A673 (cell line): ENCODE measurements at regions not wholly inside any gene's neighbourhood (a gene's known extent, or its start where the extent isn't known, plus 50 kb on each side); places are given as distances from the start of the nearest gene placed in this dataset.

Experiments used
- BruUV-seq: library from RNA; stranded (reverse); fragments of 400-500 nt; replicated peaks from 2 replicates; lab custom pipeline; 2021; lab: Mats Ljungman, UMichigan
- CTCF ChIA-PET: fragments of 300-600 bp; sonication (Branson Sonifier 250); formaldehyde crosslinking; loops from one replicate; lab custom pipeline; 2022; ENCODE audit warnings: antibody characterized with exemption; lab: Charles Lee
- POLR2A ChIA-PET: fragments of 300-600 bp; sonication (Branson Sonifier 250); formaldehyde crosslinking; loops from one replicate; lab custom pipeline; 2022; ENCODE audit warnings: antibody characterized with exemption; ENCODE audit not compliant: low non-redundant PET; lab: Charles Lee
- DNase-seq: peaks from one replicate; pipeline ENCODE4 v3.0.0-alpha.2; 2015; ENCODE audit warnings: low spot score
- H3K27ac ChIP-seq: fragments of 200-600 bp; sonication (generic); 2 replicates; pipeline ENCODE4 v1.5.1; 2016; ENCODE audit warnings: mixed run types, low read depth, mild to moderate bottlenecking, mixed read lengths, antibody characterized with exemption, low read length; ENCODE audit not compliant: poor library complexity, severe bottlenecking
- H3K27me3 ChIP-seq: fragments of 200-600 bp; sonication (generic); replicated peaks from 2 replicates; pipeline ENCODE4 v1.6.1; 2017; ENCODE audit warnings: mixed run types, low read depth, mild to moderate bottlenecking, mixed read lengths, antibody characterized with exemption, low read length; ENCODE audit not compliant: insufficient read depth, poor library complexity
- H3K36me3 ChIP-seq: fragments of 200-600 bp; sonication (generic); 2 replicates; pipeline ENCODE4 v1.6.1; 2016; ENCODE audit warnings: mixed run types, mild to moderate bottlenecking, mixed read lengths, antibody characterized with exemption, low read length; ENCODE audit not compliant: insufficient read depth, poor library complexity, severe bottlenecking
- H3K4me1 ChIP-seq: fragments of 200-600 bp; sonication (generic); 2 replicates; pipeline ENCODE4 v1.6.1; 2017; ENCODE audit warnings: mixed run types, mild to moderate bottlenecking, mixed read lengths, antibody characterized with exemption, low read length; ENCODE audit not compliant: insufficient read depth, poor library complexity, severe bottlenecking
- H3K4me3 ChIP-seq: fragments of 200-600 bp; sonication (generic); 2 replicates; pipeline ENCODE4 v1.5.1; 2016; ENCODE audit warnings: low read depth, mixed run types, mild to moderate bottlenecking, mixed read lengths, low read length; ENCODE audit not compliant: poor library complexity, severe bottlenecking
- H3K9me3 ChIP-seq: fragments of 200-600 bp; sonication (generic); 2 replicates; pipeline ENCODE4 v1.6.1; 2016; ENCODE audit warnings: mixed run types, low read depth, mild to moderate bottlenecking, mixed read lengths, antibody characterized with exemption, low read length; ENCODE audit not compliant: poor library complexity, severe bottlenecking
- EZH2 ChIP-seq: fragments of 200-600 bp; sonication (generic); IDR thresholded peaks from 2 replicates; pipeline ENCODE4 v1.6.1; 2017; ENCODE audit warnings: borderline replicate concordance, low read depth, mild to moderate bottlenecking, mixed read lengths, antibody characterized with exemption, low read length; ENCODE audit not compliant: poor library complexity, severe bottlenecking
- intact Hi-C: fragments of 100-400 bp; cut with micrococcal nuclease; formaldehyde crosslinking; loops from one replicate; pipeline ENCODE4 v1.10.0; 2022; ENCODE audit not compliant: unreplicated experiment
- TF ChIP-seq, protein P1 (sequence below): fragments of 300-800, 200-600 bp; sonication (generic); conservative IDR thresholded peaks from 2 replicates; pipeline ENCODE4 v1.5.1; 2017; ENCODE audit warnings: low read depth, mild to moderate bottlenecking, antibody characterized with exemption, low read length, moderate library complexity, mixed read lengths

DNA sequence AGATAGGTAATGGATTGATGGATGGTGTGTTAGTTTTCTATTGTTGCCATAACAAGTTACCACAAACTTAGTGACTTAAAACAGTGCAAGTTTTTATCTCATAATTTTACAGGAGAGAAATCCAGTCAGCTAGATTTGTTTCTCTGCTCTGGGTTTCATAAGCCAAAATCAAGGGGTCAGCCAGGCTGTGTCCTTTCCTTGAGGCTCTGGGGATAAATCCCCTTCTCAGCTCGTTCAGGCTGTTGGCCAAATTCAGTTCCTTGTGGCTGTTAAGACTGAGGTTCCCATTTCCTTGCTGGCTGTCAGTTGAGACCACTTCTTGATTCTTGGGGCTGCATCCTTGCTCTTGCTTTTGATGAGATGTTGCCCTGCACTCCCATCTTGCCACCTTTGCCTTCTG, 204.9 kb upstream of the CDH13 start:
- Histone ChIP-seq H3K9me3 (no peaks in the 10 kb centered on the region), H3K36me3 (no peaks in the 10 kb centered on the region), H3K4me1 (no peaks in the 10 kb centered on the region), H3K4me3 (no peak overlapping the region), H3K27me3 (peaks cover 50% of the 10 kb centered on the region), H3K27ac (no peak overlapping the region)
- CTCF ChIA-PET = no interaction called here
- DNase-seq = no peak
- no TSS peak for BruUV-seq
- TF ChIP-seq, protein P1, sequence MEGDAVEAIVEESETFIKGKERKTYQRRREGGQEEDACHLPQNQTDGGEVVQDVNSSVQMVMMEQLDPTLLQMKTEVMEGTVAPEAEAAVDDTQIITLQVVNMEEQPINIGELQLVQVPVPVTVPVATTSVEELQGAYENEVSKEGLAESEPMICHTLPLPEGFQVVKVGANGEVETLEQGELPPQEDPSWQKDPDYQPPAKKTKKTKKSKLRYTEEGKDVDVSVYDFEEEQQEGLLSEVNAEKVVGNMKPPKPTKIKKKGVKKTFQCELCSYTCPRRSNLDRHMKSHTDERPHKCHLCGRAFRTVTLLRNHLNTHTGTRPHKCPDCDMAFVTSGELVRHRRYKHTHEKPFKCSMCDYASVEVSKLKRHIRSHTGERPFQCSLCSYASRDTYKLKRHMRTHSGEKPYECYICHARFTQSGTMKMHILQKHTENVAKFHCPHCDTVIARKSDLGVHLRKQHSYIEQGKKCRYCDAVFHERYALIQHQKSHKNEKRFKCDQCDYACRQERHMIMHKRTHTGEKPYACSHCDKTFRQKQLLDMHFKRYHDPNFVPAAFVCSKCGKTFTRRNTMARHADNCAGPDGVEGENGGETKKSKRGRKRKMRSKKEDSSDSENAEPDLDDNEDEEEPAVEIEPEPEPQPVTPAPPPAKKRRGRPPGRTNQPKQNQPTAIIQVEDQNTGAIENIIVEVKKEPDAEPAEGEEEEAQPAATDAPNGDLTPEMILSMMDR = no peak
- TF ChIP-seq EZH2 = no peak
- intact Hi-C loops = no loop called here
- POLR2A ChIA-PET = no interaction called here

DNA sequence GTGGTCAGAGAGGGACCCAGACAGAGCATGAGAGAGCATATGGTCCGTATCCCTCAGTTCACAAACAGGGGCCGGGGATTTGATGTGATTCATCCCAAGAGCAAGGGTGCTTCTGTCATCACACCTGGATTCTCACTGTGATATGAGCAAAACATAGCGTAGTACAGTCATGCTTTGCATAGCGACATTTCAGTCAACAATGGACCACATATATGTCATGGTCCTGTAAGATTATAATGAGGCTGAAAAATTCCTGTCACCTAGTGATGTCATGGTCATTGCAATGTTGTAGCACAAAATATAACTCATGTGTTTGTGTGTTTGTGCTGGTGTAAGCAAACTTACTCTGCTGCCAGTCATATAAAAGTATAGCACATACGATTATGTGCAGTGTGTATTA, 207.4 kb upstream of the CDH13 start:
- ChIA-PET CTCF (no interaction called here), POLR2A (no interaction called here)
- Histone ChIP-seq H3K4me3 (no peak overlapping the region), H3K9me3 (no peaks in the 10 kb centered on the region), H3K27me3 (peaks cover 29% of the 10 kb centered on the region), H3K36me3 (no peaks in the 10 kb centered on the region), H3K4me1 (no peaks in the 10 kb centered on the region), H3K27ac (no peak overlapping the region)
- DNase-seq = no peak
- intact Hi-C loops = no loop called here
- BruUV-seq = no TSS peak
- no peak for TF ChIP-seq EZH2
- TF ChIP-seq, protein P1 = no peak

GRCh38 chr16:82414476-82414875, 212.3 kb upstream of the CDH13 start:
- TF ChIP-seq EZH2 = no peak
- TF ChIP-seq, protein P1 = no peak
- Histone ChIP-seq H3K9me3 (no peaks in the 10 kb centered on the region), H3K4me1 (no peaks in the 10 kb centered on the region), H3K27ac (no peak overlapping the region), H3K36me3 (no peaks in the 10 kb centered on the region), H3K27me3 (peaks cover 28% of the 10 kb centered on the region), H3K4me3 (no peak overlapping the region)
- ChIA-PET CTCF (no interaction called here), POLR2A (no interaction called here)
- BruUV-seq = no TSS peak
- intact Hi-C loops = no loop called here
- no peak for DNase-seq
